HepG2 (cell line): ENCODE measurements at regions not wholly inside any gene's neighbourhood (a gene's known extent, or its start where the extent isn't known, plus 50 kb on each side); places are given as distances from the start of the nearest gene placed in this dataset.

Source experiments
- ATAC-seq: fragments of 200-7000 bp; cut with Tn5 transposase; 3 replicates; pipeline ENCODE4 v1.9.1; 2020; ENCODE audit warnings: mild to moderate bottlenecking, moderate library complexity
- BruUV-seq: library from RNA; stranded (reverse); fragments of 400-500 nt; replicated peaks from 2 replicates; lab custom pipeline; 2021; lab: Mats Ljungman, UMichigan
- CTCF ChIA-PET: fragments of 300-600 bp; formaldehyde crosslinking; extraction: SDS; loops from one replicate; lab custom pipeline; 2021; ENCODE audit warnings: low total read pairs, inconsistent platforms, low intra/inter-chr PET ratio; lab: Yijun Ruan, JAX
- POLR2A ChIA-PET: fragments of 350-600 bp; sonication (Branson Sonifier 250); formaldehyde crosslinking; loops from one replicate; lab custom pipeline; 2020; ENCODE audit warnings: antibody characterized with exemption, inconsistent platforms; lab: Yijun Ruan, JAX
- DNase-seq: peaks from one replicate; pipeline ENCODE4 v3.0.0-alpha.2; 2015; ENCODE audit warnings: low spot score
- FAIRE-seq: peaks from 3 replicates; lab custom pipeline; 2011; peaks lifted over from hg19 to GRCh38; lab: Jason Lieb, UNC
- H2AFZ ChIP-seq: one replicate; pipeline ENCODE4 v1.6.1; 2011; ENCODE audit warnings: low read length, inconsistent platforms
- H3K27ac ChIP-seq: fragments of 300-600 bp; 3 replicates; pipeline ENCODE4 v1.8.0; 2011; ENCODE audit warnings: mixed run types, mild to moderate bottlenecking, mixed read lengths, low read length, inconsistent platforms; ENCODE audit not compliant: insufficient read depth; ENCODE audit errors: extremely low read length
- H3K27me3 ChIP-seq, 2 experiments: fragments of 200-600 bp in 1 of 2; 2 replicates in 1 of 2; 3 replicates in 1 of 2; pipeline versions ENCODE4 v1.6.0 to v1.8.0; 2011; ENCODE audit warnings: low read length in 2 of 2, mild to moderate bottlenecking in 2 of 2, moderate library complexity in 2 of 2, inconsistent platforms in 1 of 2; ENCODE audit not compliant: insufficient read depth in 2 of 2, control insufficient read depth in 1 of 2
- H3K36me3 ChIP-seq, 2 experiments: fragments of 200-600 bp in 1 of 2; replicated peaks in 1 of 2; 2 replicates in 1 of 2; 3 replicates in 1 of 2; pipeline versions ENCODE4 v1.5.1 to v1.8.0; 2011; ENCODE audit warnings: low read length in 2 of 2, inconsistent platforms in 1 of 2; ENCODE audit not compliant: insufficient read depth in 2 of 2, control insufficient read depth in 1 of 2
- H3K4me1 ChIP-seq: 2 replicates; pipeline ENCODE4 v1.5.1; 2012; ENCODE audit warnings: low read length, inconsistent platforms; ENCODE audit not compliant: insufficient read depth
- H3K4me2 ChIP-seq: 2 replicates; pipeline ENCODE4 v1.6.0; 2011; ENCODE audit warnings: low read depth, low read length, inconsistent platforms
- H3K4me3 ChIP-seq, 3 experiments: fragments of 200-600 bp in 1 of 3; sonication (generic), shearing (Covaris generic) in 1 of 3; replicated peaks in 1 of 3; 2 replicates each; pipeline ENCODE4 v1.5.1; 2011 to 2016; ENCODE audit warnings: low read length in 3 of 3, inconsistent platforms in 2 of 3, low read depth in 2 of 3, mild to moderate bottlenecking in 2 of 3, control low read depth in 1 of 3, mixed read lengths in 1 of 3; ENCODE audit not compliant: insufficient read depth in 1 of 3
- H3K79me2 ChIP-seq: one replicate; pipeline ENCODE4 v1.6.1; 2011; ENCODE audit warnings: low read length, inconsistent platforms; ENCODE audit not compliant: insufficient read depth
- H3K9ac ChIP-seq: 2 replicates; pipeline ENCODE4 v1.6.0; 2011; ENCODE audit warnings: mild to moderate bottlenecking, low read depth, low read length, inconsistent platforms; ENCODE audit not compliant: insufficient read depth
- H3K9me3 ChIP-seq: 2 replicates; pipeline ENCODE4 v1.5.1; 2012; ENCODE audit warnings: mild to moderate bottlenecking, low read length
- H4K20me1 ChIP-seq: 2 replicates; pipeline ENCODE4 v1.6.0; 2011; ENCODE audit warnings: inconsistent platforms, mild to moderate bottlenecking, low read length, moderate library complexity; ENCODE audit not compliant: insufficient read depth
- CEBPB ChIP-seq: IDR thresholded peaks from 2 replicates; pipeline ENCODE4 v1.6.1; 2011; ENCODE audit warnings: low read depth, low read length, improper control_type of control experiment, borderline replicate concordance
- POLR2G ChIP-seq: fragments of 200-400 bp; formaldehyde crosslinking; IDR thresholded peaks from 2 replicates; pipeline ENCODE4 v1.6.1; 2018; ENCODE audit warnings: mild to moderate bottlenecking, low read depth, low read length, moderate library complexity
- ZNF670 ChIP-seq: sonication (generic); formaldehyde crosslinking; IDR thresholded peaks from 2 replicates; pipeline ENCODE4 v1.8.0; 2022; ENCODE audit warnings: mild to moderate bottlenecking, missing genetic modification reagents, borderline replicate concordance
- ZNF766 ChIP-seq: sonication (generic); formaldehyde crosslinking; IDR thresholded peaks from 2 replicates; pipeline ENCODE4 v1.5.0; 2020; ENCODE audit warnings: missing genetic modification reagents, borderline replicate concordance
- WGBS: methylation state at CpG from one replicate; pipeline ENCODE4 v1.1.6; 2017; ENCODE audit warnings: low lambda C conversion rate; 5-methylcytosine and 5-hydroxymethylcytosine counted together
- in situ Hi-C: cut with HindIII; loops from 2 replicates; pipeline ENCODE4 v1.10.0; 2017; ENCODE audit warnings: low pct_unique_long_range_greater_than_20kb; ENCODE audit not compliant: extremely low pct_ligation_motif_present
- intact Hi-C: fragments of 100-400 bp; cut with micrococcal nuclease; formaldehyde crosslinking; loops from one replicate; pipeline ENCODE4 v1.10.0; 2022; ENCODE audit not compliant: unreplicated experiment
- TF ChIP-seq, protein P1 (sequence below): sonication (generic); formaldehyde crosslinking; IDR thresholded peaks from 2 replicates; pipeline ENCODE4 v1.5.0; 2020; ENCODE audit warnings: mild to moderate bottlenecking, missing genetic modification reagents
- TF ChIP-seq, protein P2 (sequence below): sonication (generic); formaldehyde crosslinking; IDR thresholded peaks from 2 replicates; pipeline ENCODE4 v1.4.0; 2020; ENCODE audit warnings: mild to moderate bottlenecking, missing genetic modification reagents
- TF ChIP-seq, protein P3 (sequence below): sonication (generic); formaldehyde crosslinking; IDR thresholded peaks from 2 replicates; pipeline ENCODE4 v1.8.1; 2022; ENCODE audit warnings: mild to moderate bottlenecking, missing genetic modification reagents

DNA sequence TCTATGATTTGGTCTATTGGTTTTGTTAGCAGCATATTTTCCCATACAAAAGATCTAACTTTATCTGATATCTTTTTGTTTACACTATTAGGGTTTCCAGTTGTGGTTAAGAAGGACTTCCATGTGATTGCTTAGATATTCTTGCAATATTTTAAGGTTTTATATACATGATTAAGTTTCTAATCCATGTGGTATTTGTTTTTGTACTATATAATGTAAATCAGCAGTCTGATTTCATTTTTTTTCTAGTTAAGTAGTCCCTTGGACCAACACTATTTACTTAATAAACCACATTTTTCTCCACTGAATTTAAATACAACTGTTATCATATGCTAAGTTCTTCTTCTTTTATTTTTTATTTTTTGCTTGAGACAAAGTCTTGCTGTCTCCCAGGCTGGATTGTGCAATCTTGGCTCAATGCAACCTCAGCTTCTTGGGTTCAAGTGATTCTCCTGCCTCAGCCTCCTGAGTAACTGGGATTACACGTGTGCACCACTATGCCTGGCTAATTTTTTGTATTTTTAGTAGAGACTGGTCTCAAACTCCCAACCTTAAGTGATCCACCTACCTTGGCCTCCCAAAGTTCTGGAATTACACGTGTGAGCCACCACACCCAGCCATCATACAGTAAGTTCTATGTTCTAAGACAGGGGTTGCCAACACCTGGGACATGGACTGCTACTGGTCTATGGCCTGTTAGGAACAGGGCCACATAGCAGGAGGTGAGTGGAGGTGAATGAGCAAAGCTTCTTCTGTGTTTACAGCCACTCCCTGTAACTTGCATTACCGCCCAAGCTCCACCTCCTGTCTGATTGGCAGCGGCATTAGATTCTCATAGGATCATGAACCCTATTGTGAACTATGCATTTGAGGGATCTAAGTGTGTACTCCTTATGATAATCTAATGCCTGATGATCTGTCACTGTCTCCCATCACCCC, 58.5 kb upstream of the RAB27B start:
- CTCF ChIA-PET: no interaction called here
- H4K20me1 ChIP-seq: no peaks in the 10 kb centered on the region
- ATAC-seq (no peak), DNase-seq (no peak), FAIRE-seq (no peak)
- peaks cover 21% of the 10 kb centered on the region for H3K4me1 ChIP-seq
- no peak overlapping the region for H3K27ac ChIP-seq
- POLR2A ChIA-PET: no interaction called here
- no peaks in the 10 kb centered on the region for H3K36me3 ChIP-seq
- no peak overlapping the region for H3K4me3 ChIP-seq
- no peak overlapping the region for H3K9ac ChIP-seq
- no peak overlapping the region for H2AFZ ChIP-seq
- in situ Hi-C loops: no loop called here
- H3K9me3 ChIP-seq: no peaks in the 10 kb centered on the region
- no peak overlapping the region for H3K4me2 ChIP-seq
- TF ChIP-seq, protein P1, sequence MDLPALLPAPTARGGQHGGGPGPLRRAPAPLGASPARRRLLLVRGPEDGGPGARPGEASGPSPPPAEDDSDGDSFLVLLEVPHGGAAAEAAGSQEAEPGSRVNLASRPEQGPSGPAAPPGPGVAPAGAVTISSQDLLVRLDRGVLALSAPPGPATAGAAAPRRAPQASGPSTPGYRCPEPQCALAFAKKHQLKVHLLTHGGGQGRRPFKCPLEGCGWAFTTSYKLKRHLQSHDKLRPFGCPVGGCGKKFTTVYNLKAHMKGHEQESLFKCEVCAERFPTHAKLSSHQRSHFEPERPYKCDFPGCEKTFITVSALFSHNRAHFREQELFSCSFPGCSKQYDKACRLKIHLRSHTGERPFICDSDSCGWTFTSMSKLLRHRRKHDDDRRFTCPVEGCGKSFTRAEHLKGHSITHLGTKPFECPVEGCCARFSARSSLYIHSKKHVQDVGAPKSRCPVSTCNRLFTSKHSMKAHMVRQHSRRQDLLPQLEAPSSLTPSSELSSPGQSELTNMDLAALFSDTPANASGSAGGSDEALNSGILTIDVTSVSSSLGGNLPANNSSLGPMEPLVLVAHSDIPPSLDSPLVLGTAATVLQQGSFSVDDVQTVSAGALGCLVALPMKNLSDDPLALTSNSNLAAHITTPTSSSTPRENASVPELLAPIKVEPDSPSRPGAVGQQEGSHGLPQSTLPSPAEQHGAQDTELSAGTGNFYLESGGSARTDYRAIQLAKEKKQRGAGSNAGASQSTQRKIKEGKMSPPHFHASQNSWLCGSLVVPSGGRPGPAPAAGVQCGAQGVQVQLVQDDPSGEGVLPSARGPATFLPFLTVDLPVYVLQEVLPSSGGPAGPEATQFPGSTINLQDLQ (CRISPR knock-in tag): no peak
- TF ChIP-seq CEBPB: 0 out of 2 replicates have a peak, but pooled peaks have one; percentile 22
- TF ChIP-seq, all 625 proteins: peak for 1
- WGBS: 18% methylated on average over 3 of the region's 4 CpGs
- no TSS peak for BruUV-seq
- no peaks in the 10 kb centered on the region for H3K27me3 ChIP-seq
- no peaks in the 10 kb centered on the region for H3K79me2 ChIP-seq
- intact Hi-C loops: loop anchor here (10.0 kb wide), 1 partner anchor 175 kb away; no protein-coding TSS in a partner anchor

DNA sequence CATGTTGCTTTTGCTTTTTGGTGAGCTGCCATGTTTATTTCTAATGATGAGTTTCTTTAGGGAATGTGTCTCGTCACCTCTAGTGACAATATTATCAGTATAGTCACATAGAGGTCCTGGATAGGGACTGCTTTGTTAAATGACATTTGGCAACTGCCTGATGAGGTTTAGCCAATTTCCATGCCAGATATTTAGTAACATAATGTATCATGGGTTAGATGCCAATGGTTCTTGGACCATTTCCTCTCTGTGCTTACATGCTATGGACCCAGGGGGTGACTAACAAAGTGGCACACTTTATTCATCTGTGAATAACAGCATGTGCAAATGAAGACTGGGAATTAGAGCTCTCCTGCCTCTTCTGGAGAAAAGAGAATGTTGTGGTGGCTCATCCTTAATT, 56.2 kb upstream of the RAB27B start:
- DNase-seq: no peak
- no peak for TF ChIP-seq POLR2G
- TF ChIP-seq ZNF766: no peak
- TF ChIP-seq ZNF670 (CRISPR knock-in tag): no peak
- TF ChIP-seq, protein P2, sequence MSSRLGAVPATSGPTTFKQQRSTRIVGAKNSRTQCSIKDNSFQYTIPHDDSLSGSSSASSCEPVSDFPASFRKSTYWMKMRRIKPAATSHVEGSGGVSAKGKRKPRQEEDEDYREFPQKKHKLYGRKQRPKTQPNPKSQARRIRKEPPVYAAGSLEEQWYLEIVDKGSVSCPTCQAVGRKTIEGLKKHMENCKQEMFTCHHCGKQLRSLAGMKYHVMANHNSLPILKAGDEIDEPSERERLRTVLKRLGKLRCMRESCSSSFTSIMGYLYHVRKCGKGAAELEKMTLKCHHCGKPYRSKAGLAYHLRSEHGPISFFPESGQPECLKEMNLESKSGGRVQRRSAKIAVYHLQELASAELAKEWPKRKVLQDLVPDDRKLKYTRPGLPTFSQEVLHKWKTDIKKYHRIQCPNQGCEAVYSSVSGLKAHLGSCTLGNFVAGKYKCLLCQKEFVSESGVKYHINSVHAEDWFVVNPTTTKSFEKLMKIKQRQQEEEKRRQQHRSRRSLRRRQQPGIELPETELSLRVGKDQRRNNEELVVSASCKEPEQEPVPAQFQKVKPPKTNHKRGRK (CRISPR knock-in tag): no peak
- TF ChIP-seq, protein P3, sequence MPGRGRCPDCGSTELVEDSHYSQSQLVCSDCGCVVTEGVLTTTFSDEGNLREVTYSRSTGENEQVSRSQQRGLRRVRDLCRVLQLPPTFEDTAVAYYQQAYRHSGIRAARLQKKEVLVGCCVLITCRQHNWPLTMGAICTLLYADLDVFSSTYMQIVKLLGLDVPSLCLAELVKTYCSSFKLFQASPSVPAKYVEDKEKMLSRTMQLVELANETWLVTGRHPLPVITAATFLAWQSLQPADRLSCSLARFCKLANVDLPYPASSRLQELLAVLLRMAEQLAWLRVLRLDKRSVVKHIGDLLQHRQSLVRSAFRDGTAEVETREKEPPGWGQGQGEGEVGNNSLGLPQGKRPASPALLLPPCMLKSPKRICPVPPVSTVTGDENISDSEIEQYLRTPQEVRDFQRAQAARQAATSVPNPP (CRISPR knock-in tag): no peak
- no peak overlapping the region for H3K4me3 ChIP-seq
- H4K20me1 ChIP-seq: no peaks in the 10 kb centered on the region
- no peak for FAIRE-seq
- H2AFZ ChIP-seq: no peak overlapping the region
- CTCF ChIA-PET: no interaction called here
- BruUV-seq: no TSS peak
- no peak overlapping the region for H3K27ac ChIP-seq
- H3K4me1 ChIP-seq: peaks cover 8% of the 10 kb centered on the region
- intact Hi-C loops: no loop called here
- H3K9me3 ChIP-seq: no peaks in the 10 kb centered on the region
- no peak overlapping the region for H3K4me2 ChIP-seq
- ATAC-seq: no peak
- no peaks in the 10 kb centered on the region for H3K27me3 ChIP-seq
- no peak overlapping the region for H3K9ac ChIP-seq
- H3K36me3 ChIP-seq: no peaks in the 10 kb centered on the region
- in situ Hi-C loops: no loop called here
- no peaks in the 10 kb centered on the region for H3K79me2 ChIP-seq
- 12% methylated on average over 1 of the region's 1 CpG for WGBS
- POLR2A ChIA-PET: no interaction called here
